Body of pancreas (tissue), 4 donors: ENCODE measurements at regions not wholly inside any gene's neighbourhood (a gene's known extent, or its start where the extent isn't known, plus 50 kb on each side); places are given as distances from the start of the nearest gene placed in this dataset.

Experiments
- POLR2A ChIP-seq, 3 donors: fragments of 450-650 bp; IDR thresholded peaks; one replicate each; pipeline ENCODE4 v1.6.1; 2016; ENCODE audit warnings: antibody characterized with exemption in 3 of 3, mild to moderate bottlenecking in 2 of 3
- TF ChIP-seq, protein P1 (sequence below), 7 experiments: fragments of 450-650 bp in 4 of 7; fragments of 200-600 bp in 3 of 7; sonication (generic) in 3 of 7; IDR thresholded peaks; one replicate each; pipeline ENCODE4 v1.5.1; 2016 to 2019; ENCODE audit warnings: antibody characterized with exemption in 7 of 7

- TF ChIP-seq, protein P1, sequence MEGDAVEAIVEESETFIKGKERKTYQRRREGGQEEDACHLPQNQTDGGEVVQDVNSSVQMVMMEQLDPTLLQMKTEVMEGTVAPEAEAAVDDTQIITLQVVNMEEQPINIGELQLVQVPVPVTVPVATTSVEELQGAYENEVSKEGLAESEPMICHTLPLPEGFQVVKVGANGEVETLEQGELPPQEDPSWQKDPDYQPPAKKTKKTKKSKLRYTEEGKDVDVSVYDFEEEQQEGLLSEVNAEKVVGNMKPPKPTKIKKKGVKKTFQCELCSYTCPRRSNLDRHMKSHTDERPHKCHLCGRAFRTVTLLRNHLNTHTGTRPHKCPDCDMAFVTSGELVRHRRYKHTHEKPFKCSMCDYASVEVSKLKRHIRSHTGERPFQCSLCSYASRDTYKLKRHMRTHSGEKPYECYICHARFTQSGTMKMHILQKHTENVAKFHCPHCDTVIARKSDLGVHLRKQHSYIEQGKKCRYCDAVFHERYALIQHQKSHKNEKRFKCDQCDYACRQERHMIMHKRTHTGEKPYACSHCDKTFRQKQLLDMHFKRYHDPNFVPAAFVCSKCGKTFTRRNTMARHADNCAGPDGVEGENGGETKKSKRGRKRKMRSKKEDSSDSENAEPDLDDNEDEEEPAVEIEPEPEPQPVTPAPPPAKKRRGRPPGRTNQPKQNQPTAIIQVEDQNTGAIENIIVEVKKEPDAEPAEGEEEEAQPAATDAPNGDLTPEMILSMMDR (IDR thresholded peaks at IDR 0.05), result no peak
- TF ChIP-seq POLR2A (IDR thresholded peaks at IDR 0.05), result no peak
Measured at GRCh38 chr10:2619916-2620315, 447.4 kb upstream of the PFKP start.
